IPS-20b (cell line): ENCODE measurements at regions not wholly inside any gene's neighbourhood (a gene's known extent, or its start where the extent isn't known, plus 50 kb on each side); places are given as distances from the start of the nearest gene placed in this dataset.

Source experiments
- H3K27ac ChIP-seq: one replicate; pipeline ENCODE4 v1.5.1; 2013; ENCODE audit warnings: low read length
- H3K27me3 ChIP-seq: 2 replicates; pipeline ENCODE4 v1.6.1; 2013; ENCODE audit warnings: mild to moderate bottlenecking, low read length, inconsistent platforms; ENCODE audit not compliant: insufficient read depth
- H3K36me3 ChIP-seq: 2 replicates; pipeline ENCODE4 v1.6.1; 2013; ENCODE audit warnings: low read depth, mild to moderate bottlenecking, inconsistent platforms, low read length, moderate library complexity; ENCODE audit not compliant: insufficient read depth
- H3K4me1 ChIP-seq: 2 replicates; pipeline ENCODE4 v1.6.1; 2013; ENCODE audit warnings: mild to moderate bottlenecking, control low read depth, inconsistent platforms, low read length, moderate library complexity; ENCODE audit not compliant: insufficient read depth
- H3K4me3 ChIP-seq: 2 replicates; pipeline ENCODE4 v1.5.1; 2013; ENCODE audit warnings: mild to moderate bottlenecking, low read length, inconsistent platforms
- H3K9ac ChIP-seq: 2 replicates; pipeline ENCODE4 v1.6.1; 2013; ENCODE audit warnings: low read depth, mild to moderate bottlenecking, inconsistent platforms, low read length, moderate library complexity
- H3K9me3 ChIP-seq: 2 replicates; pipeline ENCODE4 v1.6.1; 2013; ENCODE audit warnings: mild to moderate bottlenecking, low read depth, low read length, inconsistent platforms; ENCODE audit not compliant: insufficient read depth

GRCh38 chr18:51611326-51611725 is 413.8 kb upstream of the MEX3C start:
- Histone ChIP-seq H3K4me1 (no peaks in the 10 kb centered on the region), H3K9me3 (no peaks in the 10 kb centered on the region), H3K36me3 (no peaks in the 10 kb centered on the region), H3K9ac (no peak overlapping the region), H3K27me3 (no peaks in the 10 kb centered on the region), H3K27ac (no peak overlapping the region), H3K4me3 (no peak overlapping the region)

DNA sequence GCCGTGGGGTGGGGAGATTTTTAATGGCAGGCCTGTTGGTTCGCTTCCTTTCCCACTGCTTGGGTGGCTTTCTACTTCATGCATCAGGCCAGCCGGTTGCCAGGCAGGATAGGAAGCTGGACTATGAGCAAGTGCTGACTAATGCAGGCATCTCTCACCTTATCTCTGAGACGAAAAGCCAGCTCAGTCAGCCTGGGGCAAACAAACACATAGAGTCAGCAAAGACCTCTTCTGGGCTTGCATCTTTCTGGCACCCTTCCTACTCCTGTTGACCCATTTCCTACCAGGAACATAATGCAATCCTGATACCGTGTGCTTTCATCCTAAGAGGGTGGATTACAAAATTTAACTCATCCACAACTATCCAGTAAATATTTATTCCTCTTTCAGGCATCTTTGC is 416.6 kb upstream of the MEX3C start:
- no peaks in the 10 kb centered on the region for H3K9me3 ChIP-seq
- H3K9ac ChIP-seq, result no peak overlapping the region
- H3K4me1 ChIP-seq, result no peaks in the 10 kb centered on the region
- H3K4me3 ChIP-seq, result no peak overlapping the region
- H3K27me3 ChIP-seq, result no peaks in the 10 kb centered on the region
- no peak overlapping the region for H3K27ac ChIP-seq
- H3K36me3 ChIP-seq, result no peaks in the 10 kb centered on the region

DNA sequence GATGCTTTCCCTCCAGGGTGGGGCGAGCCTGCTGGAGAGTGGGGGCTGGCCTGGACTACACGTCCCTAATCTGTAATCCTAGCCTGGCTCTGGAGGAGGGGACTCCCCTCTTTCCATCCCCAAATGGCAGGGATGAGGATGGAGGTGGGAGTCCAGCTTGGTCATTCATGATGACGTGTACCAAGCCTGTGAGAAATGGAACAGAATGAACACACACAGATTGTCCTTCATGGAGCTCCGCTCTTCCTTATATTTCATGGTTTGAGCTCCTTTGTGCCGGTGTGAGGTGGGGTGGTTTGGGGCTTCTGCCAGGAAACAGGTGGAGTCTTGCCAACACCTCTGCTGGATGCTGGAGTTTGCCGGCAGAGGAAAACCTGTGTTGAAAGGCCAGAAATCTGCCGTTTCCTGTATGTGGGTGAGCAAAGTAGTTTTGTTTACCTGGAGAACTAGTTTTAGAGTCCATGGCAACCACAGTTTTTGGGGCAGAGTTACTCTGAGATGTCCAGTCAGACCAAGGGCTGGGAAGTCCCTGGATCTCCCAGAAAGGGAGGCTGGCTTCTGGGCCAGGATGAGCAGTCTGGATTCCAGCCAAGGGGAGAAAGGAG is 417.6 kb upstream of the MEX3C start:
- Histone ChIP-seq H3K9ac (no peak overlapping the region), H3K36me3 (no peaks in the 10 kb centered on the region), H3K27me3 (no peaks in the 10 kb centered on the region), H3K4me3 (no peak overlapping the region), H3K4me1 (no peaks in the 10 kb centered on the region), H3K9me3 (no peaks in the 10 kb centered on the region), H3K27ac (no peak overlapping the region)

GRCh38 chr18:51617167-51617566 is 419.7 kb upstream of the MEX3C start:
- no peak overlapping the region for H3K9ac ChIP-seq
- peaks cover 6% of the 10 kb centered on the region for H3K27me3 ChIP-seq
- H3K27ac ChIP-seq, result no peak overlapping the region
- H3K4me3 ChIP-seq, result no peak overlapping the region
- peaks cover 10% of the 10 kb centered on the region for H3K4me1 ChIP-seq
- no peaks in the 10 kb centered on the region for H3K9me3 ChIP-seq
- no peaks in the 10 kb centered on the region for H3K36me3 ChIP-seq

DNA sequence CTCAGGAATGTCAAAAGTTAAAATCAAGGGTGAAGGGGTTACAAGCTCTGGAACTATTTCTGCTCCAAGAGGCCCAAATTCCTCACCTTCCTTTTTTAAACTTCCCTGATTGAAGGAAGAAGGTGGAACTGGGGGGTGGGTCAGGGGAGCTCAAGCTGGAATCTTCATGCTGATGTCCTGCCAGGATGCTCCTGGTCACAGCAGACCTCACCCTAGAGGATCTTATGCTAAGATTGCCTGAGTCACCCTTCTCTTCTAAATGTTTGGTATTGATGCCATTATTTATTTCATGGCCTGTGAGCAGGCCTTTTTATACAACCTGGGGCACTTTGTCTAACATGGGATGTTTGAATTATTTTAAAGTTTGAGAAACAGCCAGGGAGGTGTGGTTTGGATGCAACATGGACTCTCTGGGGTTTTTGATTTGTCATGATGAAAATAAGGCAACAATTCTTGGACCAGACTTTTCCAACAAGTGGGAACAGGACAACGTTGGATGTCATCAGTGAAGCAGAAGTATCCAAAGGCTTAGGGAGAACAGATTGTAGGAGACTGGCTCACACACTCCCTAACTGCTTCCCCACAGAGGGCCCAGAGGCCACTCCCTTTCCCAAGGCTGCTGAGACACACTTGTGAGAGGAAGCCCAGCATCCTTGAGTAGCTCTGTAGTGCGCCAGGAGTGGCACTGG is 420.2 kb upstream of the MEX3C start:
- no peak overlapping the region for H3K27ac ChIP-seq
- H3K9me3 ChIP-seq, result no peaks in the 10 kb centered on the region
- no peaks in the 10 kb centered on the region for H3K36me3 ChIP-seq
- no peak overlapping the region for H3K4me3 ChIP-seq
- peaks cover 12% of the 10 kb centered on the region for H3K27me3 ChIP-seq
- no peak overlapping the region for H3K9ac ChIP-seq
- H3K4me1 ChIP-seq, result peaks cover 16% of the 10 kb centered on the region

GRCh38 chr18:51619283-51619682 is 421.8 kb upstream of the MEX3C start:
- no peaks in the 10 kb centered on the region for H3K36me3 ChIP-seq
- H3K27ac ChIP-seq, result no peak overlapping the region
- H3K9ac ChIP-seq, result no peak overlapping the region
- peaks cover 12% of the 10 kb centered on the region for H3K27me3 ChIP-seq
- no peak overlapping the region for H3K4me3 ChIP-seq
- H3K9me3 ChIP-seq, result no peaks in the 10 kb centered on the region
- H3K4me1 ChIP-seq, result peaks cover 16% of the 10 kb centered on the region

- Histone ChIP-seq H3K9ac (no peak overlapping the region), H3K27me3 (peaks cover 12% of the 10 kb centered on the region), H3K36me3 (no peaks in the 10 kb centered on the region), H3K4me1 (peaks cover 16% of the 10 kb centered on the region), H3K4me3 (peak overlapping the region; percentile 27; the same call in 1 of the 2 replicates), H3K9me3 (no peaks in the 10 kb centered on the region), H3K27ac (no peak overlapping the region)
Observed at GRCh38 chr18:51621113-51621863, 423.8 kb upstream of the MEX3C start.

- H3K36me3 ChIP-seq, result no peaks in the 10 kb centered on the region
- no peak overlapping the region for H3K4me3 ChIP-seq
- H3K27ac ChIP-seq, result no peak overlapping the region
- H3K9ac ChIP-seq, result no peak overlapping the region
- H3K4me1 ChIP-seq, result peaks cover 16% of the 10 kb centered on the region
- H3K9me3 ChIP-seq, result no peaks in the 10 kb centered on the region
- peaks cover 12% of the 10 kb centered on the region for H3K27me3 ChIP-seq
Observed at GRCh38 chr18:51621864-51622160, 424.3 kb upstream of the MEX3C start.

DNA sequence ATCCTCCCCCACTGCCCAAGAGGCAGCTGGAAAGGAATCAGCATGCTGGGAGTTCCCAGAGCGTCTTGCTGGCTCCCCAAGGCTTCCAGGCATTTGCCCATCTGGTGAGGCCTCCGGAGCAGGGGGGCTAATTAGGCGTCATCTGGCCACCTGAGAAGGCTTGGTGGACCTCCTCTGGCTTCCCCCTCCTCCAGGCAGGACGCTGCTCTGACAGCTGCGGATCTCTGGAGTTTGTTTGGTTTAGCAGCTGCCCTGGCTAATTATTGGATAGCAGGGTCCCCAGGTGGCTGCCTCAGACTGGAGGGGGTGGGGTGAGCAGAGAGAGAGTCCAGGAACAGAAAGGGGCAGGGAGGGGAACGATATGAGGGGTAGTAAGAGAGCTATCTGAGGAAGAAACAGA is 425.2 kb upstream of the MEX3C start:
- no peak overlapping the region for H3K4me3 ChIP-seq
- peaks cover 12% of the 10 kb centered on the region for H3K27me3 ChIP-seq
- H3K4me1 ChIP-seq, result peaks cover 16% of the 10 kb centered on the region
- H3K9me3 ChIP-seq, result no peaks in the 10 kb centered on the region
- H3K9ac ChIP-seq, result no peak overlapping the region
- H3K36me3 ChIP-seq, result no peaks in the 10 kb centered on the region
- no peak overlapping the region for H3K27ac ChIP-seq

GRCh38 chr18:51623653-51624052 is 426.2 kb upstream of the MEX3C start:
- Histone ChIP-seq H3K4me1 (peaks cover 16% of the 10 kb centered on the region), H3K9me3 (no peaks in the 10 kb centered on the region), H3K27ac (no peak overlapping the region), H3K9ac (no peak overlapping the region), H3K27me3 (peaks cover 12% of the 10 kb centered on the region), H3K36me3 (no peaks in the 10 kb centered on the region), H3K4me3 (no peak overlapping the region)

DNA sequence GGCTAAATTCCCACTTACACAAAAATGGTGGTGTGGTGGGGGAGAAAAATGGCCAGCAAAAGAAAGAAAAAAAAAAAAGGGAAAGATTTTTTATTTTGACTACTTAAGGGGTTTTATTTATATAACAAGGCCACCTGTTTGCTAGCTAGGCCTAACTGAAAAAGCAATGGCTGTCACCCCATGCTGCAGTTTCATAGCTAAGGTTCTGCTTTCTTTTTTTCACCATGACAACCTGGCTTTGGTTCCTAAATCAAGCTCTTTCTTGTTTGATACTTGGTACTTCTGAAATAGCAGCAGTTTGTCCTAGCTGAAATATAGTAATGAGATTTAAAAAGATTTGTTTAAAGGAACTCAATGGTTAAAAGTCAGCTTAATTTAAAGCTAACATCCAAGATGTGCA is 433.2 kb upstream of the MEX3C start:
- no peaks in the 10 kb centered on the region for H3K27me3 ChIP-seq
- H3K9ac ChIP-seq, result no peak overlapping the region

DNA sequence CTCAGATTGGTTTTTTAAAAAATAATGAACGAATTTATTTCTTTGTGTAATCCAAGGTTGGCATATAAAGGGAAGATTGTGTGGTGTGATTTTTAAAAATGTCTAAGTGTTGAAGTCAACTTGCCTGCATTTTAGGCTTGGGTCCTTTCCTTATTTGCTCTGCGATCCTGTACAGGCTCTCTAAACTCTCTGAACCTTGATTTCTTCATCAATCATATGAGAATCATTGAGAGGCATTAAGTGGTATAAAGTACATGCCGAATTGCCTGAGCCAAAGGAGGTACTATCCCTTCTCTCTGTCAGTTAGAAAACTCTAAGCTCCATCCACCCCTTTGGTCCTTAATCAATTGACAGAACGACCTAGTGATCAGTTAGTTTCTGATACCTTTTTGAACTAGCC is 440.4 kb upstream of the MEX3C start:
- no peak overlapping the region for H3K9ac ChIP-seq
- no peak overlapping the region for H3K4me3 ChIP-seq
- no peak overlapping the region for H3K27ac ChIP-seq
- peaks cover 43% of the 10 kb centered on the region for H3K9me3 ChIP-seq
- H3K4me1 ChIP-seq, result no peaks in the 10 kb centered on the region
- H3K27me3 ChIP-seq, result no peaks in the 10 kb centered on the region
- H3K36me3 ChIP-seq, result no peaks in the 10 kb centered on the region

More for the DNA sequence above, 433.2 kb upstream of the MEX3C start:
- Histone ChIP-seq H3K36me3 (no peaks in the 10 kb centered on the region), H3K27ac (no peak overlapping the region), H3K4me3 (no peak overlapping the region), H3K9me3 (peaks cover 56% of the 10 kb centered on the region), H3K4me1 (no peaks in the 10 kb centered on the region)
